ENCODE measurements at regions not wholly inside any gene's neighbourhood (a gene's known extent, or its start where the extent isn't known, plus 50 kb on each side); places are given as distances from the start of the nearest gene placed in this dataset.
"Not testable (repeated sequence)": the region's sequence is repeated elsewhere in the genome, so short reads cannot be mapped to it uniquely, and the experiment has no call there.

GRCh38 chr7:27412164-27412563 is 169.6 kb downstream of the EVX1 start:
- no peak for DNase-seq (ENCODE audit: low read depth in 2 of 2)

GRCh38 chr7:27418541-27418940 is 175.9 kb downstream of the EVX1 start:
- DNase-seq (ENCODE audit: low read depth in 2 of 2), result no peak

- no peak for DNase-seq (ENCODE audit: low read depth in 2 of 2)
These were observed 177.1 kb downstream of the EVX1 start for GRCh38 chr7:27419581-27420177.

GRCh38 chr7:27420702-27421101 is 178.1 kb downstream of the EVX1 start:
- DNase-seq (ENCODE audit: low read depth in 2 of 2), result no peak

GRCh38 chr7:27423290-27423689 is 180.7 kb downstream of the EVX1 start:
- DNase-seq (ENCODE audit: low read depth in 2 of 2), result no peak

GRCh38 chr7:27423821-27424220 is 181.2 kb downstream of the EVX1 start:
- no peak for DNase-seq (ENCODE audit: low read depth in 2 of 2)

GRCh38 chr7:27424231-27424630 is 181.6 kb downstream of the EVX1 start:
- DNase-seq (ENCODE audit: low read depth in 2 of 2), result no peak

- no peak for DNase-seq (ENCODE audit: low read depth in 2 of 2)
These were observed 182.1 kb downstream of the EVX1 start for GRCh38 chr7:27424749-27425148.

- no peak for DNase-seq (ENCODE audit: low read depth in 2 of 2)
These were observed 184.8 kb downstream of the EVX1 start for GRCh38 chr7:27427416-27427815.

GRCh38 chr7:27430105-27430504 is 187.5 kb downstream of the EVX1 start:
- DNase-seq (ENCODE audit: low read depth in 2 of 2), result no peak

- DNase-seq (ENCODE audit: low read depth in 2 of 2), result no peak
These were observed 188.9 kb downstream of the EVX1 start for GRCh38 chr7:27431465-27431864.

- DNase-seq (ENCODE audit: low read depth in 2 of 2), result no peak
These were observed 191.0 kb downstream of the EVX1 start for GRCh38 chr7:27433581-27433980.

- no peak for DNase-seq (ENCODE audit: low read depth in 2 of 2)
These were observed 192.3 kb downstream of the EVX1 start for GRCh38 chr7:27434756-27435400.

- no peak for DNase-seq (ENCODE audit: low read depth in 2 of 2)
These were observed 192.9 kb downstream of the EVX1 start for GRCh38 chr7:27435461-27435860.

- no peak for DNase-seq (ENCODE audit: low read depth in 2 of 2)
These were observed 196.4 kb downstream of the EVX1 start for GRCh38 chr7:27438881-27439589.

- DNase-seq (ENCODE audit: low read depth in 2 of 2), result peak; percentile 29 to 32
These were observed 199.9 kb downstream of the EVX1 start for GRCh38 chr7:27442455-27442854.

- not testable (repeated sequence) for DNase-seq (ENCODE audit: low read depth in 2 of 2)
These were observed 206.4 kb downstream of the EVX1 start for GRCh38 chr7:27449046-27449445.

- DNase-seq (ENCODE audit: low read depth in 2 of 2), result no peak
These were observed 208.8 kb downstream of the HIBADH start for GRCh38 chr7:27453702-27454405.

GRCh38 chr7:27457120-27457519 is 205.6 kb downstream of the HIBADH start:
- DNase-seq (ENCODE audit: low read depth in 2 of 2), result not testable (repeated sequence)

- DNase-seq (ENCODE audit: low read depth in 2 of 2), result not testable (repeated sequence)
These were observed 204.8 kb downstream of the HIBADH start for GRCh38 chr7:27457603-27458565.

GRCh38 chr7:27459021-27459730 is 203.5 kb downstream of the HIBADH start:
- DNase-seq (ENCODE audit: low read depth in 2 of 2), result no peak
